Dermis microvascular lymphatic vessel endothelial cell (primary cell): ENCODE measurements at regions not wholly inside any gene's neighbourhood (a gene's known extent, or its start where the extent isn't known, plus 50 kb on each side); places are given as distances from the start of the nearest gene placed in this dataset.
"Not testable (repeated sequence)": the region's sequence is repeated elsewhere in the genome, so short reads cannot be mapped to it uniquely, and the experiment has no call there.

Source experiments
- DNase-seq, 2 donors: peaks; one replicate each; pipeline versions ENCODE4 v3.0.0 to v3.0.0-alpha.2; 2010; ENCODE audit warnings: low read depth in 2 of 2

DNA sequence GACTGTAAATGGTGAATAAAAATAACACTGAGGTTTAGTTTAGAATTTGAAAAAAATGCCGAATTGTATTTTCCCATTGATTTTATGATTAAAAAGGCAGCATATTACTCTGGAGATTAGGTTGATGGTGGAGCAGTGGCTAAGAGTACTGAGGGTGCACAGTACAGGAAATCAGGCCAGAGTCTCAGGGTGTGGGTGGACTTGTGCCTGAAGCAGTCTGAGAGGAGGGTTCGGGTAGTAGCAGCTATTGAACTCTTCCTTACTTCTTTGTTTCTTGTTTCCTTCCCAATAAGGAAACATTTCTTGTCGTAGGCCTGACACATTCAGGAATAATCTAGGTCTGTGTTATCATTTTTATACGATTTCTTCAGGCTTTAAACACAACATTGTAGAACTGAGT lies 319.0 kb upstream of the MBL2 start:
- DNase-seq: no peak

DNA sequence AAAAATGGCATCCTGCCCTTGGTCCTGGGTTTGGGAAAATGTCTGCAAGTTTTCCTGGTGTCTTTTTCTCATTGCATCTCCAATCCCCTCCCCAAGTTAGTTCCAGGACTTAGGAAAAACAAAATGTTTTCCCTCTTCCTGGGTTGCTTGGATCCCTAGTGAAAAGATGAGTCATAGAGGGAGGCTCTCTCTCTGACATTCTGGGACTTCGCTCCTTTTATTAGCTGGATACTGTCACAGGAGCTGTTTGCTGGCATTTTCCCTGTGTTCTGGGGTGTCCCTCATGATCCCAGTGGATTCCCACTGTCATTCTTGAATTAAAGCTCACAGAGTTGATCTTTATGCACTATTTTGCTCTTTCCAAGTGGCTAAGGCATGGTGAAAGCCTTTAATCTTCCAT lies 316.4 kb upstream of the MBL2 start:
- no peak for DNase-seq

- DNase-seq: no peak
Observed at GRCh38 chr10:53079283-53079682, 306.7 kb upstream of the MBL2 start.

- DNase-seq: no peak
Observed at GRCh38 chr10:53076948-53077347, 304.4 kb upstream of the MBL2 start.

GRCh38 chr10:53075469-53075868 lies 302.9 kb upstream of the MBL2 start:
- DNase-seq: no peak

GRCh38 chr10:53072144-53072543 lies 299.6 kb upstream of the MBL2 start:
- DNase-seq: no peak

DNA sequence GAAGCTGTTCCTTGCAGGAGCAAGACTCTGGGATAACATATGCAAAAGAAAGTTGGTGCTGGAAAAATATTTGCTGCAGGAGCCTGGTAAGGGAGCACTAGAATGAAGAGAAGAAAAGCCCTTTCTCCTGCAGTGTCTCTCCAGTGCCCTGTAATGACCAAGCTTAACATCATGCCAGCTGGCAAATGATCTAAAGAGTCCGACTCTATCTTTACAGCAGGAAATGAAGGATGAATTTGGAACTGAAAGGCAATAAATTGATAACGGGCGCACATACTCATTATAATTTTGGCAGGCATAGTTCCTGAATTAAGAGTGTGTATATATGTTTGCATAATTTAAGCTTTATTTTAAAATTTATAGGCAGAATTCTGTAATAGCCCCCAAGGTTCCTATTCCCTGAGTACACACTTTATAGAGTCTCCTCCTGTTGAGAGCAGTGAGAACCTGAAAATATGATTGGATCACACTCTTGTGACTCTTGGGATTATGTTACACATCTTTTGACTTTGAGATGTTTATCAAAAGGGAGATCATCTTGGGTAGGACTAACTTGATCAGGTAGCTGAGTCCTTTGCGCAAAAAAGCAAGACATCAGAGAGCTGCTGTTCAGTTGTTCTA lies 299.0 kb upstream of the MBL2 start:
- no peak for DNase-seq

DNA sequence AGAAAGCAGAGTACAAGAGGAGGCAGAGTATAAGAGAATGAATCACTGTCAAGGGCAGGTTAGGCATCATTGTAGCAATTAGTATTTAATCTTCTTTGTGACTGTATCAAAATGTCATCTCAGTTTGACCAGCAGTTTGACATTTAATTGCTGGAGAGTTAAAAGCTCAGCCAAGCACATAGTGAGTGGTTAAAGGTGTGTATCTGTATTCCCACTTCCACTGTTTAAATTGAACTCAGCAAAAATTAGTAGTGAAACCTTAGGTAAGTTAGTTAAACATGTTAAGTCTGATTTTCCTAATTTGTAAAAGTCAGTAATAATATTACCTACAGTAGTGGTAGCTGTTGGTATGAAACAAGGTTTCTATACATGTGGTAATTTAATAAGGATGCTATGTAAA lies 296.4 kb upstream of the MBL2 start:
- DNase-seq: no peak

DNA sequence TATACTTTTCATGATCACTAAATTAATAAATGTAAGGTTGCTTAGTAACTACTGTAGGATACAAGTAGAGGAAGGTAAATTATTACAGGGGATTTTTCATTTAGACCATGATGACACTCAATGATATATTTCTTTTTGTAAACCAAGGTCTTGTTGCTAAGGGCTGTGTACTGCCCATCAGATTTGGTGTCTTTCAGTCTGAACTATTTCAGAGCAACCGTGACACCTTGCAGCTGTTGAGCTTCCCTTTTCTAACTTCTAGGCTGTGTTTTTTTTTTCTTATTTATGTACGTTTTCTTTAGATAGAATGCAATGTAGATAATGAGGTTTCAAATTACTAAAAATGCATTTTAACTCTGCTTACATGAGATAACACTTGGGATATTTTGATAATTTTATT lies 292.0 kb upstream of the MBL2 start:
- no peak for DNase-seq

GRCh38 chr10:53063805-53064204 lies 291.2 kb upstream of the MBL2 start:
- DNase-seq: no peak

GRCh38 chr10:53052521-53053164 lies 280.1 kb upstream of the MBL2 start:
- DNase-seq: no peak

- no peak for DNase-seq
Observed at GRCh38 chr10:53045315-53045714, 272.7 kb upstream of the MBL2 start.

DNA sequence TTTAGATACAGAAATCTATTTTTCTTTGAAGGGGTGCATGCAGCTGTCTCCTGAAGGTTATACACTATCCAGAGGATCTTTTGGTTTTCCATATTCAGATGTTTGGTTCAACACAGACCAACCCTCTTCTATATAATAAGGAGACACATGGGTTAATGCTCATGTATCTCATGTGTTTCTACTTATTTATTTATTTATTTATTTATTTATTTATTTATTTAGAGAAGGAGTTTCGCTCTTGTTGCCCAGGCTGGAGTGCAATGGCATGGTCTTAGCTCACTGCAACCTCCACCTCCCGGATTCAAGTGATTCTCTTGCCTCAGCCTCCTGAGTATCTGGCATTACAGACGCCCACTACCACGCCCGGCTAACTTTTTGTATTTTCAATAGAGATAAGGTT lies 263.2 kb upstream of the MBL2 start:
- not testable (repeated sequence) for DNase-seq

DNA sequence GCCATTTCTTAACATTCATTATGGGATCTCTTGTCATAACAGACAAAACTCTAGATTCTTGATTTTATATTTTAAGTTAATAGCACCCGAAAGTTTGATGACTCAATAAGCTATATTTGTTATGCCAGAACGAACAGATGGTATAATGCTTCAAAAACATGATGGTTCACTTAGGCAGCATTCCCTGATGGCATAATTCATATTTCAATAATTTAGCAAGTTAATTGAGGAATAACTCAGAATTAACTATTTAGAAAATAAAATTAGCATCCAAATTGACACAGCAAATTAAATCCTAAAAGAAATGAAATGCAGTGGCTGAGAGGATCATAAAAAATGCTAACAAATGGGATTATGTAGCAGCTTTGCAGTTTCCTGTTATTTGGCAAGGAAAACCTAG lies 260.8 kb upstream of the MBL2 start:
- no peak for DNase-seq

- DNase-seq: peak in 1 of 2 donors; percentile 44
Observed at GRCh38 chr10:53029872-53030849, 257.6 kb upstream of the MBL2 start.

GRCh38 chr10:53029449-53029848 lies 256.9 kb upstream of the MBL2 start:
- no peak for DNase-seq

DNA sequence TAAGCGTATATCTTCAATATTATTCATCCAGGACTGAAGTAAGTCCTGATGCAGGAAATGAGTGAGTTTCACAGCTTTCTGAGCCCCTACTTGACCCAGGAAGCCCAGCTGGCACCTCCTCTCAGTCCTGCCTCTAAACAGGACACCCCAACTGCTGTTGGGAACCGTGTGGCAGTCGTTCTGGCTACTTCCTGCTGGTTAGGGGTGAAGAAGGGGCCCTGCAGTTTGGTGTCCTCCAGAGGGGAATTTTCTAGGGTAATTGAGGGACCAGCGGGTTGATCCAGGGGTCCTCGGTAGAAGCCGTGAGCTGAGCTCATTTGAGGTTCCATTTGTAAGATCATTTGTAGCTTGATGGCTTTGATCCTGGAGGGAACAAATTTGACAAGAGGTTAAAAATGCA lies 253.2 kb upstream of the MBL2 start:
- not testable (repeated sequence) for DNase-seq

- no peak for DNase-seq
Observed at GRCh38 chr10:53025172-53025711, 252.7 kb upstream of the MBL2 start.

DNA sequence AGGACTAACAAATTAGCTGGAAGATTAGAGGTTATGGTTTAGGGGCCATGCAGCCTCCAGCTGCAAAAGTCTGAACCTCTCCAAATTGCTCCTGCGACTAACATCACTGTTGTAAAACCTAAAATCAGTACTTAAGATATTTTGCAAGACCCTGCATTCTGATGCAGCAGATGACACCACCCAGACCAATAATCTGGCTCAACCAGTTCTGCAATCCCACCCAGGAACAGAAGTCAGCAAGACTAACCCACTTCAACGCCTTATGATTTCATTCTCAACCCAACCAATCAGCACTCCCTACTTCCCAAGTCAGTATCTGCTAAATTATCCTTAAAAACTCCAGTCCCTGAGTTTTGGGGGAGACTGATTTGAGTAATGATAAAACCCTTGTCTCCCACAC lies 250.8 kb upstream of the MBL2 start:
- DNase-seq: no peak

- DNase-seq: no peak
Observed at GRCh38 chr10:53022611-53023088, 250.1 kb upstream of the MBL2 start.

DNA sequence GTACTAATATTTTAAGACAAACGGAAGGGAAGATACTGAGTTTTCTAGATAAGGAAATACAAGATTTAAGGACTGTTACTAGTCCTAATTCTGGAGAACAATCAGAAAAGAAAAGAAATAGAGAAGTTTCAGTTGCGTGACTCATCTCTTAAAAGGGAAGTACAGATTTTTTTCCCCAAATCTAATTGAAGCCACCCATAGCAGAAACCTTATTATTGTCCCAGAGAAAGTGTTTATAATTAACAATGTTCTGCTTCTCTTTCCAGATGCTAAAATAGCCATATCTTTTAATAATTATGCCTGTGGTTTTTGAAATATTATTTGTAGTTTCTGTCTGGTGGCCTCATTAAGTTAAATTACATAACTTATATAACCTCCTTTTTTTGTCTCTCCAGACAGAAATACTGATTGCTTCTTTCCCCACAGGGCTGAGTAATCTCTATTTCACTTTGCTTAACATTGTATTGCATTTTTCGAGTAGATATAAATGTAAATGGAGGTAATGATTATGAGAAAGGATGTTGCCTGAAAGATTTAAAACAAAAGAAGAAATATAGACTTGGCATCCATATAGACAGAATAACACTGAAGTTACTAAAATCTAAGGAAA lies 240.7 kb upstream of the MBL2 start:
- no peak for DNase-seq
